K562 (cell line): ENCODE measurements at regions not wholly inside any gene's neighbourhood (a gene's known extent, or its start where the extent isn't known, plus 50 kb on each side); places are given as distances from the start of the nearest gene placed in this dataset.

Experiments used
- ATAC-seq: fragments of 200-7000 bp; cut with Tn5 transposase; 3 replicates; pipeline ENCODE4 v1.9.1; 2020; ENCODE audit warnings: moderate library complexity
- BruUV-seq: library from RNA; stranded (reverse); fragments of 400-500 nt; replicated peaks from 2 replicates; lab custom pipeline; 2021; lab: Mats Ljungman, UMichigan
- CTCF ChIA-PET: fragments of 300-600 bp; formaldehyde crosslinking; extraction: SDS; loops from one replicate; lab custom pipeline; 2021; ENCODE audit warnings: low intra/inter-chr PET ratio; lab: Yijun Ruan, JAX
- POLR2A ChIA-PET: fragments of 300-600, 350-650 bp; sonication (Branson Sonifier 250); formaldehyde crosslinking; extraction: SDS; loops from one replicate; lab custom pipeline; 2021; ENCODE audit warnings: antibody characterized with exemption, inconsistent platforms; lab: Yijun Ruan, JAX
- DNase-seq, 4 experiments: peaks; one replicate each; pipeline versions ENCODE4 v3.0.0 to v3.0.0-alpha.2; 2011 to 2018; ENCODE audit warnings: low spot score in 3 of 4, mixed read lengths in 3 of 4; ENCODE audit errors: extremely low read depth in 1 of 4
- FAIRE-seq: peaks from 2 replicates; lab custom pipeline; 2011; peaks lifted over from hg19 to GRCh38; lab: Jason Lieb, UNC
- H2AFZ ChIP-seq: 2 replicates; pipeline ENCODE4 v1.6.0; 2011; ENCODE audit warnings: low read depth, low read length, control low read depth, inconsistent platforms
- H3K27ac ChIP-seq: fragments of 200-600 bp; 3 replicates; pipeline ENCODE4 v1.8.0; 2011; ENCODE audit warnings: low read depth, mild to moderate bottlenecking, control low read depth, inconsistent platforms, low read length, moderate library complexity, mixed read lengths; ENCODE audit errors: extremely low read depth
- H3K27me3 ChIP-seq, 2 experiments: fragments of 300-600 bp in 1 of 2; 2 replicates in 1 of 2; 3 replicates in 1 of 2; pipeline versions ENCODE4 v1.6.0 to v1.8.0; 2011; ENCODE audit warnings: inconsistent platforms in 2 of 2, low read length in 2 of 2, mild to moderate bottlenecking in 1 of 2, mixed read lengths in 1 of 2, moderate library complexity in 1 of 2; ENCODE audit not compliant: control insufficient read depth in 2 of 2, insufficient read depth in 2 of 2
- H3K36me3 ChIP-seq: fragments of 300-600 bp; 3 replicates; pipeline ENCODE4 v1.8.0; 2011; ENCODE audit warnings: mild to moderate bottlenecking, low read length, inconsistent platforms; ENCODE audit not compliant: control insufficient read depth, insufficient read depth
- H3K4me1 ChIP-seq, 2 experiments: fragments of 200-600 bp in 1 of 2; replicated peaks in 1 of 2; 2 replicates in 1 of 2; 3 replicates in 1 of 2; pipeline versions ENCODE4 v1.5.1 to v1.8.0; 2011; ENCODE audit warnings: inconsistent platforms in 2 of 2, low read length in 2 of 2, mild to moderate bottlenecking in 1 of 2, mixed read lengths in 1 of 2, moderate library complexity in 1 of 2; ENCODE audit not compliant: control insufficient read depth in 2 of 2, insufficient read depth in 2 of 2
- H3K4me2 ChIP-seq: 2 replicates; pipeline ENCODE4 v1.6.1; 2011; ENCODE audit warnings: low read length, control low read depth, inconsistent platforms, mixed read lengths; ENCODE audit not compliant: insufficient read depth
- H3K4me3 ChIP-seq: fragments of 200-600 bp; sonication (generic), shearing (Covaris generic); 2 replicates; pipeline ENCODE4 v1.5.1; 2016; ENCODE audit warnings: control low read depth, inconsistent platforms
- H3K79me2 ChIP-seq: fragments of 200-600 bp; 3 replicates; pipeline ENCODE4 v1.8.0; 2011; ENCODE audit warnings: low read length, inconsistent platforms; ENCODE audit not compliant: control insufficient read depth, insufficient read depth
- H3K9ac ChIP-seq, 2 experiments: 2 replicates each; pipeline versions ENCODE4 v1.6.0 to v1.6.1; 2011; ENCODE audit warnings: low read depth in 2 of 2, low read length in 2 of 2, control low read depth in 1 of 2, inconsistent platforms in 1 of 2, mild to moderate bottlenecking in 1 of 2, mixed read lengths in 1 of 2; ENCODE audit not compliant: insufficient read depth in 1 of 2
- H3K9me1 ChIP-seq: one replicate; pipeline ENCODE4 v1.6.0; 2011; ENCODE audit warnings: inconsistent platforms, mild to moderate bottlenecking, low read length, moderate library complexity; ENCODE audit not compliant: control insufficient read depth, insufficient read depth
- H3K9me3 ChIP-seq: replicated peaks from 2 replicates; pipeline ENCODE4 v1.5.1; 2011; ENCODE audit warnings: low read depth, low read length, inconsistent platforms; ENCODE audit not compliant: control insufficient read depth, insufficient read depth
- H4K20me1 ChIP-seq: replicated peaks from 2 replicates; pipeline ENCODE4 v1.6.1; 2011; ENCODE audit warnings: low read length, inconsistent platforms, mixed read lengths; ENCODE audit not compliant: control insufficient read depth, insufficient read depth
- CEBPB ChIP-seq: fragments of 450-650 bp; IDR thresholded peaks from 2 replicates; pipeline ENCODE4 v1.6.1; 2016; ENCODE audit warnings: missing genetic modification characterization, missing compliant biosample characterization
- EZH2 ChIP-seq: IDR thresholded peaks from 2 replicates; pipeline ENCODE4 v1.6.1; 2012; ENCODE audit warnings: low read depth, mild to moderate bottlenecking, inconsistent platforms, low read length, borderline replicate concordance
- GABPB2 ChIP-seq: fragments of 250-450 bp; sonication (Bioruptor Pico); conservative IDR thresholded peaks from 2 replicates; pipeline ENCODE4 v1.5.1; 2021; ENCODE audit warnings: mild to moderate bottlenecking
- HDAC8 ChIP-seq: fragments of 450-650 bp; IDR thresholded peaks from 2 replicates; pipeline ENCODE4 v1.6.1; 2016; ENCODE audit warnings: mild to moderate bottlenecking, missing genetic modification characterization, moderate library complexity, missing compliant biosample characterization
- HLTF ChIP-seq: fragments of 450-650 bp; IDR thresholded peaks from 2 replicates; pipeline ENCODE4 v1.6.1; 2016
- HMG20A ChIP-seq: fragments of 450-650 bp; formaldehyde crosslinking; conservative IDR thresholded peaks from 2 replicates; pipeline ENCODE4 v1.4.0; 2020; ENCODE audit warnings: mild to moderate bottlenecking, mixed read lengths
- L3MBTL2 ChIP-seq: fragments of 450-650 bp; IDR thresholded peaks from 2 replicates; pipeline ENCODE4 v1.6.1; 2016; ENCODE audit warnings: mild to moderate bottlenecking, moderate library complexity
- NONO ChIP-seq, 2 experiments: fragments of 200-400 bp in 1 of 2; fragments of 450-650 bp in 1 of 2; formaldehyde crosslinking in 1 of 2; IDR thresholded peaks; 2 replicates each; pipeline ENCODE4 v1.6.1; 2017; ENCODE audit warnings: low read depth in 2 of 2, mild to moderate bottlenecking in 2 of 2, moderate library complexity in 2 of 2, low read length in 1 of 2
- NR3C1 ChIP-seq: sonication (generic); formaldehyde crosslinking; IDR thresholded peaks from 2 replicates; pipeline ENCODE4 v1.8.1; 2022; ENCODE audit warnings: missing genetic modification reagents
- SFPQ ChIP-seq: fragments of 200-400 bp; formaldehyde crosslinking; IDR thresholded peaks from 2 replicates; pipeline ENCODE4 v1.6.1; 2017; ENCODE audit warnings: mild to moderate bottlenecking, low read depth, low read length, moderate library complexity
- TAF9B ChIP-seq: fragments of 450-650 bp; IDR thresholded peaks from 2 replicates; pipeline ENCODE4 v1.6.1; 2018; ENCODE audit warnings: mild to moderate bottlenecking; ENCODE audit not compliant: partially characterized antibody
- ZC3H11A ChIP-seq: IDR thresholded peaks from 2 replicates; pipeline ENCODE4 v1.6.1; 2012; ENCODE audit warnings: low read depth, low read length, improper control_type of control experiment
- ZC3H4 ChIP-seq: sonication (generic); formaldehyde crosslinking; IDR thresholded peaks from 2 replicates; pipeline ENCODE4 v1.9.0; 2021; ENCODE audit warnings: missing genetic modification reagents, borderline replicate concordance
- ZNF121 ChIP-seq: sonication (generic); formaldehyde crosslinking; conservative IDR thresholded peaks from 2 replicates; pipeline ENCODE4 v1.8.0; 2022; ENCODE audit warnings: missing genetic modification reagents
- ZNF444 ChIP-seq: fragments of 250-450 bp; sonication (Bioruptor Pico); IDR thresholded peaks from 2 replicates; pipeline ENCODE4 v1.4.0; 2020; ENCODE audit warnings: mild to moderate bottlenecking, moderate library complexity
- ZNF609 ChIP-seq: sonication (generic); formaldehyde crosslinking; IDR thresholded peaks from 2 replicates; pipeline ENCODE4 v1.8.1; 2023; ENCODE audit warnings: missing genetic modification reagents, mild to moderate bottlenecking, borderline replicate concordance
- WGBS: fragments of 100-300 bp; shearing (Covaris generic); methylation state at CpG from one replicate; pipeline ENCODE4 v1.1.6; 2016; ENCODE audit warnings: low coverage, mixed read lengths; ENCODE audit not compliant: insufficient coverage; ENCODE audit errors: missing lambda C conversion rate; 5-methylcytosine and 5-hydroxymethylcytosine counted together
- in situ Hi-C: fragments of 300-500 bp; cut with MboI; formaldehyde crosslinking; loops from 4 replicates; pipeline ENCODE4 v1.15.0; 2018; ENCODE audit warnings: inconsistent platforms, mixed read lengths
- intact Hi-C: fragments of 100-400 bp; cut with micrococcal nuclease; formaldehyde crosslinking; loops from 2 replicates; pipeline ENCODE4 v1.14.2; 2022

GRCh38 chr15:69601711-69602504 is 149.3 kb downstream of the RPLP1 start:
- DNase-seq: no peak
- Histone ChIP-seq H3K27me3 (peaks cover 0 to 2% of the 10 kb centered on the region in 2 experiments; a peak in 1 of 5 replicates), H3K27ac (no peak overlapping the region), H3K36me3 (no peaks in the 10 kb centered on the region), H3K4me3 (no peak overlapping the region), H4K20me1 (0 out of 2 replicates have a peak, but pooled peaks cover 7% of the 10 kb centered on the region), H3K9ac (no peak overlapping the region), H3K4me2 (no peak overlapping the region), H3K79me2 (no peaks in the 10 kb centered on the region), H3K9me1 (no peaks in the 10 kb centered on the region), H3K4me1 (no peaks in the 10 kb centered on the region), H2AFZ (no peak overlapping the region), H3K9me3 (no peaks in the 10 kb centered on the region)
- FAIRE-seq: no peak
- no TSS peak for BruUV-seq
- 0% methylated on average over 7 of the region's 7 CpGs for WGBS
- no peak for ATAC-seq
- intact Hi-C loops (no loop called here), in situ Hi-C loops (no loop called here)
- ChIA-PET POLR2A (interaction anchor here (0.7 kb wide), 1 partner anchor 1299 kb away, joined by 3 read pairs; no protein-coding TSS in a partner anchor), CTCF (no interaction called here)
- no peak for TF ChIP-seq ZNF609 (CRISPR knock-in tag)
- TF ChIP-seq CEBPB (tag): no peak
- no peak for TF ChIP-seq ZNF121
- no peak for TF ChIP-seq ZNF444
- no peak for TF ChIP-seq NR3C1 (CRISPR knock-in tag)
- no peak for TF ChIP-seq TAF9B
- no peak for TF ChIP-seq SFPQ
- TF ChIP-seq HLTF: no peak
- TF ChIP-seq HMG20A (CRISPR knock-in tag): no peak
- TF ChIP-seq HDAC8 (tag): no peak
- TF ChIP-seq GABPB2 (CRISPR knock-in tag): no peak
- no peak for TF ChIP-seq ZC3H4
- TF ChIP-seq L3MBTL2: no peak
- TF ChIP-seq NONO (IDR thresholded peaks at IDR 0.05; ENCODE audit: low read depth in 2 of 2, low read length in 1 of 2): no peak
- TF ChIP-seq ZC3H11A: no peak
- no peak for TF ChIP-seq EZH2
